Right atrium auricular region (tissue), 2 donors: ENCODE measurements at regions not wholly inside any gene's neighbourhood (a gene's known extent, or its start where the extent isn't known, plus 50 kb on each side); places are given as distances from the start of the nearest gene placed in this dataset.

Source experiments
- DNase-seq: peaks from one replicate; pipeline ENCODE4 v3.0.0-alpha.2; 2019; ENCODE audit warnings: low spot score
- H3K27ac ChIP-seq, 2 donors: fragments of 200-600 bp; sonication (generic); 1 replicate in 1 of 2; 2 replicates in 1 of 2; pipeline ENCODE4 v1.5.1; 2016 to 2019
- H3K27me3 ChIP-seq, 2 donors: fragments of 200-600 bp; sonication (generic); one replicate each; pipeline versions ENCODE4 v1.5.1 to v1.6.0; 2017 to 2019
- H3K36me3 ChIP-seq: fragments of 200-600 bp; sonication (generic); one replicate; pipeline ENCODE4 v1.5.1; 2016
- H3K4me1 ChIP-seq, 2 donors: fragments of 200-600 bp; sonication (generic); one replicate each; pipeline versions ENCODE4 v1.5.1 to v1.6.0; 2017 to 2019
- H3K4me3 ChIP-seq, 2 donors: fragments of 200-600 bp; sonication (generic); 1 replicate in 1 of 2; 2 replicates in 1 of 2; pipeline ENCODE4 v1.5.1; 2017 to 2019; ENCODE audit warnings: mild to moderate bottlenecking in 1 of 2, moderate library complexity in 1 of 2
- H3K9me3 ChIP-seq, 2 donors: fragments of 200-600 bp; sonication (generic); one replicate each; pipeline ENCODE4 v1.5.1; 2019
- TF ChIP-seq, protein P1 (sequence below), 2 donors: fragments of 200-600 bp; sonication (generic); IDR thresholded peaks; one replicate each; pipeline ENCODE4 v1.5.1; 2019; ENCODE audit warnings: antibody characterized with exemption in 2 of 2

DNA sequence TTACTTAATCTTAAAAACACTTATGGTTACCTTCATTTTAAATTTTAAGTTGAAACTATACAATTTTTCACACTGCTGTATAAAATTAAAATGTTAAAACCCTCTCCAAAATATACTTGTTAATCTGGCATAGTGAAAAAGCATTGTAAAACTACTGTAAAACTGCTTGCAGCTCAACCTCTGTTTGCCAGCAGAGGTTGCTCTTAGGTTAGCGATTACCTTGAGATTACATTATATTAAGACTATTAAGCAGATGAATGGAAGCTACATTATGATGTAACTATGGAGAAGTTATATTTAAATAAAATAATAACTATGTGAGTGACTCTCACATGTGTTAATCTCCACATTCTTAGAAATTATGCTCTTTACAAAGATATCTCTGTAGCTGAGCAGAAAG is 143.6 kb upstream of the SLITRK3 start:
- Histone ChIP-seq H3K9me3 (no peaks in the 10 kb centered on the region), H3K27ac (no peak overlapping the region), H3K4me3 (no peak overlapping the region), H3K36me3 (no peaks in the 10 kb centered on the region), H3K4me1 (no peaks in the 10 kb centered on the region), H3K27me3 (no peaks in the 10 kb centered on the region)
- TF ChIP-seq, protein P1, sequence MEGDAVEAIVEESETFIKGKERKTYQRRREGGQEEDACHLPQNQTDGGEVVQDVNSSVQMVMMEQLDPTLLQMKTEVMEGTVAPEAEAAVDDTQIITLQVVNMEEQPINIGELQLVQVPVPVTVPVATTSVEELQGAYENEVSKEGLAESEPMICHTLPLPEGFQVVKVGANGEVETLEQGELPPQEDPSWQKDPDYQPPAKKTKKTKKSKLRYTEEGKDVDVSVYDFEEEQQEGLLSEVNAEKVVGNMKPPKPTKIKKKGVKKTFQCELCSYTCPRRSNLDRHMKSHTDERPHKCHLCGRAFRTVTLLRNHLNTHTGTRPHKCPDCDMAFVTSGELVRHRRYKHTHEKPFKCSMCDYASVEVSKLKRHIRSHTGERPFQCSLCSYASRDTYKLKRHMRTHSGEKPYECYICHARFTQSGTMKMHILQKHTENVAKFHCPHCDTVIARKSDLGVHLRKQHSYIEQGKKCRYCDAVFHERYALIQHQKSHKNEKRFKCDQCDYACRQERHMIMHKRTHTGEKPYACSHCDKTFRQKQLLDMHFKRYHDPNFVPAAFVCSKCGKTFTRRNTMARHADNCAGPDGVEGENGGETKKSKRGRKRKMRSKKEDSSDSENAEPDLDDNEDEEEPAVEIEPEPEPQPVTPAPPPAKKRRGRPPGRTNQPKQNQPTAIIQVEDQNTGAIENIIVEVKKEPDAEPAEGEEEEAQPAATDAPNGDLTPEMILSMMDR (IDR thresholded peaks at IDR 0.05) = peak in 1 of 2 donors; percentile 59
- no peak for DNase-seq

DNA sequence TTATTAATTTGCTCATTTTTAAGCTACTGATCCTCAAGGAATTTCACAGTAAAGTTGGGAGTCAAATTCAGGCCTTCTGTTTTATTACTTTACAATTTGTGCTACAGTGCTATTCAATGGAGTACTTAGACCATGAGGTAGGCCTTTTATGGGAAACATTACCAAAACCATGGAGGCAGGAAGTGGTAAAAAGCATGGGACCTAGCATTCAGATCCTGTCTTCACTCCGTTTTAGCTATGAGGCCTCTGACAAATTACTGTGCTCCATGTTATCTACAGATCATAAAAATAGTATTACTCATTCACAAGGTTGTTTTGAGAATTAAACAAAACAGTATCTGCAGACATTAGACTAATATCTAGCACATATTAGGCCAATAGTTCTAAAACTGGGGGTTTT is 140.6 kb upstream of the SLITRK3 start:
- Histone ChIP-seq H3K36me3 (no peaks in the 10 kb centered on the region), H3K4me1 (no peaks in the 10 kb centered on the region), H3K27me3 (no peaks in the 10 kb centered on the region), H3K4me3 (no peak overlapping the region), H3K9me3 (no peaks in the 10 kb centered on the region), H3K27ac (no peak overlapping the region)
- TF ChIP-seq, protein P1 (IDR thresholded peaks at IDR 0.05) = no peak
- DNase-seq = no peak
